ENCODE measurements at regions not wholly inside any gene's neighbourhood (a gene's known extent, or its start where the extent isn't known, plus 50 kb on each side); places are given as distances from the start of the nearest gene placed in this dataset.

GRCh38 chr18:45171679-45172191 lies 443.5 kb upstream of the SLC14A2 start:
- TF ChIP-seq CTCF (IDR thresholded peaks at IDR 0.05; ENCODE audit: insufficient read depth, low read depth, low read length) (no peak), EZH2 (IDR thresholded peaks at IDR 0.05; ENCODE audit: insufficient read depth, low read length) (no peak)

All from astrocyte (in vitro differentiated cells and primary cell).